GM12874 (cell line): ENCODE measurements at regions not wholly inside any gene's neighbourhood (a gene's known extent, or its start where the extent isn't known, plus 50 kb on each side); places are given as distances from the start of the nearest gene placed in this dataset.

Experiments
- CTCF ChIP-seq: IDR thresholded peaks from 2 replicates; pipeline ENCODE4 v1.5.1; 2011; ENCODE audit warnings: low read depth, mild to moderate bottlenecking, control low read depth, low read length, moderate library complexity; ENCODE audit not compliant: insufficient read depth

GRCh38 chr5:56470007-56470406 is 236.9 kb upstream of the ANKRD55 start:
- no peak for TF ChIP-seq CTCF

- no peak for TF ChIP-seq CTCF
Observed at GRCh38 chr5:56468277-56468676, 235.1 kb upstream of the ANKRD55 start.

GRCh38 chr5:56467176-56467717 is 234.1 kb upstream of the ANKRD55 start:
- no peak for TF ChIP-seq CTCF

- TF ChIP-seq CTCF, result no peak
Observed at GRCh38 chr5:56466136-56466816, 233.1 kb upstream of the ANKRD55 start.

GRCh38 chr5:56465769-56466135 is 232.6 kb upstream of the ANKRD55 start:
- no peak for TF ChIP-seq CTCF

- no peak for TF ChIP-seq CTCF
Observed at GRCh38 chr5:56464935-56465768, 232.0 kb upstream of the ANKRD55 start.

- no peak for TF ChIP-seq CTCF
Observed at GRCh38 chr5:56463944-56464571, 230.9 kb upstream of the ANKRD55 start.
